ENCODE measurements at regions not wholly inside any gene's neighbourhood (a gene's known extent, or its start where the extent isn't known, plus 50 kb on each side); places are given as distances from the start of the nearest gene placed in this dataset.
"Not testable (repeated sequence)": the region's sequence is repeated elsewhere in the genome, so short reads cannot be mapped to it uniquely, and the experiment has no call there.

- no peak for DNase-seq (ENCODE audit: low spot score in 2 of 2)
- H3K27ac ChIP-seq: no peak overlapping the region
- H3K9me3 ChIP-seq: no peaks in the 10 kb centered on the region
- no peak overlapping the region for H3K4me3 ChIP-seq
- no peaks in the 10 kb centered on the region for H3K4me1 ChIP-seq
- no peak for TF ChIP-seq CTCF (IDR thresholded peaks at IDR 0.05)
- H3K36me3 ChIP-seq: no peaks in the 10 kb centered on the region
- intact Hi-C loops (cut with DNase I): no loop called here
- no peaks in the 10 kb centered on the region for H3K27me3 ChIP-seq
These were observed 211.3 kb downstream of the ALG10 start for GRCh38 chr12:34233618-34234017.

- no peak for DNase-seq (ENCODE audit: low spot score in 2 of 2)
- no peaks in the 10 kb centered on the region for H3K27me3 ChIP-seq
- intact Hi-C loops (cut with DNase I): no loop called here
- TF ChIP-seq CTCF (IDR thresholded peaks at IDR 0.05): no peak
- no peaks in the 10 kb centered on the region for H3K4me1 ChIP-seq
- H3K4me3 ChIP-seq: no peak overlapping the region
- no peak overlapping the region for H3K27ac ChIP-seq
- no peaks in the 10 kb centered on the region for H3K36me3 ChIP-seq
- H3K9me3 ChIP-seq: no peaks in the 10 kb centered on the region
These were observed 213.8 kb downstream of the ALG10 start for GRCh38 chr12:34236073-34236472.

- H3K9me3 ChIP-seq: no peaks in the 10 kb centered on the region
- H3K4me1 ChIP-seq: no peaks in the 10 kb centered on the region
- no peaks in the 10 kb centered on the region for H3K27me3 ChIP-seq
- no peak overlapping the region for H3K27ac ChIP-seq
- intact Hi-C loops (cut with DNase I): no loop called here
- no peak for DNase-seq (ENCODE audit: low spot score in 2 of 2)
- H3K4me3 ChIP-seq: no peak overlapping the region
- TF ChIP-seq CTCF (IDR thresholded peaks at IDR 0.05): no peak
- no peaks in the 10 kb centered on the region for H3K36me3 ChIP-seq
These were observed 222.3 kb downstream of the ALG10 start for GRCh38 chr12:34244608-34245007.

- H3K4me3 ChIP-seq: no peak overlapping the region
- no peaks in the 10 kb centered on the region for H3K27me3 ChIP-seq
- no peaks in the 10 kb centered on the region for H3K9me3 ChIP-seq
- H3K4me1 ChIP-seq: no peaks in the 10 kb centered on the region
- no peaks in the 10 kb centered on the region for H3K36me3 ChIP-seq
- no peak for TF ChIP-seq CTCF (IDR thresholded peaks at IDR 0.05)
- H3K27ac ChIP-seq: no peak overlapping the region
- intact Hi-C loops (cut with DNase I): no loop called here
- DNase-seq (ENCODE audit: low spot score in 2 of 2): no peak
These were observed 227.0 kb downstream of the ALG10 start for GRCh38 chr12:34249271-34249670.

GRCh38 chr12:34251879-34252278 is 229.6 kb downstream of the ALG10 start:
- H3K27ac ChIP-seq; H3K9me3 ChIP-seq; H3K4me3 ChIP-seq; H3K27me3 ChIP-seq; intact Hi-C loops (cut with DNase I); H3K4me1 ChIP-seq; H3K36me3 ChIP-seq; DNase-seq (ENCODE audit: low spot score in 2 of 2): not testable (repeated sequence)

- Histone ChIP-seq H3K27me3 (no peaks in the 10 kb centered on the region), H3K27ac (no peak overlapping the region), H3K4me3 (no peak overlapping the region), H3K4me1 (no peaks in the 10 kb centered on the region), H3K36me3 (no peaks in the 10 kb centered on the region), H3K9me3 (no peaks in the 10 kb centered on the region)
- DNase-seq (ENCODE audit: low spot score in 2 of 2): no peak
- no peak for TF ChIP-seq CTCF (IDR thresholded peaks at IDR 0.05)
- intact Hi-C loops (cut with DNase I): no loop called here
These were observed 231.4 kb downstream of the ALG10 start for GRCh38 chr12:34253674-34254073.

Data from ascending aorta (tissue), 2 donors.